ENCODE measurements at regions not wholly inside any gene's neighbourhood (a gene's known extent, or its start where the extent isn't known, plus 50 kb on each side); places are given as distances from the start of the nearest gene placed in this dataset.

GRCh38 chr6:11295969-11296368, 63.5 kb upstream of the NEDD9 start:
- H3K36me3 ChIP-seq = no peaks in the 10 kb centered on the region
- H3K27me3 ChIP-seq = no peaks in the 10 kb centered on the region
- H3K9me3 ChIP-seq = peaks cover 0 to 10% of the 10 kb centered on the region in 2 donors
- no peak for TF ChIP-seq CTCF (IDR thresholded peaks at IDR 0.05)
- DNase-seq (ENCODE audit: low spot score) = no peak
- H3K4me3 ChIP-seq = no peak overlapping the region
- H3K4me1 ChIP-seq = no peaks in the 10 kb centered on the region
- no peak overlapping the region for H3K27ac ChIP-seq

GRCh38 chr6:11294228-11294627, 61.8 kb upstream of the NEDD9 start:
- Histone ChIP-seq H3K9me3 (peaks cover 0 to 10% of the 10 kb centered on the region in 2 donors), H3K4me3 (no peak overlapping the region), H3K27me3 (no peaks in the 10 kb centered on the region), H3K27ac (no peak overlapping the region), H3K36me3 (no peaks in the 10 kb centered on the region), H3K4me1 (no peaks in the 10 kb centered on the region)
- no peak for TF ChIP-seq CTCF (IDR thresholded peaks at IDR 0.05)
- no peak for DNase-seq (ENCODE audit: low spot score)

GRCh38 chr6:11292594-11293236, 60.2 kb upstream of the NEDD9 start:
- H3K27ac ChIP-seq = no peak overlapping the region
- no peak for DNase-seq (ENCODE audit: low spot score)
- H3K36me3 ChIP-seq = no peaks in the 10 kb centered on the region
- H3K4me3 ChIP-seq = no peak overlapping the region
- no peaks in the 10 kb centered on the region for H3K4me1 ChIP-seq
- H3K9me3 ChIP-seq = peaks cover 0 to 10% of the 10 kb centered on the region in 2 donors
- H3K27me3 ChIP-seq = no peaks in the 10 kb centered on the region
- no peak for TF ChIP-seq CTCF (IDR thresholded peaks at IDR 0.05)

GRCh38 chr6:11292091-11292490, 59.6 kb upstream of the NEDD9 start:
- no peaks in the 10 kb centered on the region for H3K36me3 ChIP-seq
- no peak for DNase-seq (ENCODE audit: low spot score)
- TF ChIP-seq CTCF (IDR thresholded peaks at IDR 0.05) = no peak
- H3K4me3 ChIP-seq = no peak overlapping the region
- no peak overlapping the region for H3K27ac ChIP-seq
- peaks cover 0 to 10% of the 10 kb centered on the region in 2 donors for H3K9me3 ChIP-seq
- H3K4me1 ChIP-seq = no peaks in the 10 kb centered on the region
- no peaks in the 10 kb centered on the region for H3K27me3 ChIP-seq

GRCh38 chr6:11291582-11291981, 59.1 kb upstream of the NEDD9 start:
- H3K9me3 ChIP-seq = peaks cover 0 to 12% of the 10 kb centered on the region in 2 donors
- no peaks in the 10 kb centered on the region for H3K4me1 ChIP-seq
- no peak overlapping the region for H3K27ac ChIP-seq
- H3K27me3 ChIP-seq = no peaks in the 10 kb centered on the region
- DNase-seq (ENCODE audit: low spot score) = no peak
- no peak for TF ChIP-seq CTCF (IDR thresholded peaks at IDR 0.05)
- H3K36me3 ChIP-seq = no peaks in the 10 kb centered on the region
- H3K4me3 ChIP-seq = no peak overlapping the region

- no peaks in the 10 kb centered on the region for H3K27me3 ChIP-seq
- no peak overlapping the region for H3K27ac ChIP-seq
- H3K36me3 ChIP-seq = no peaks in the 10 kb centered on the region
- TF ChIP-seq CTCF (IDR thresholded peaks at IDR 0.05) = no peak
- DNase-seq (ENCODE audit: low spot score) = no peak
- peaks cover 0 to 9% of the 10 kb centered on the region in 2 donors for H3K9me3 ChIP-seq
- no peak overlapping the region for H3K4me3 ChIP-seq
- H3K4me1 ChIP-seq = no peaks in the 10 kb centered on the region
These were observed 57.6 kb upstream of the NEDD9 start for GRCh38 chr6:11290027-11290426.

Measured in right atrium auricular region (tissue), 2 donors.